Chondrocyte (in vitro differentiated cells): ENCODE measurements at regions not wholly inside any gene's neighbourhood (a gene's known extent, or its start where the extent isn't known, plus 50 kb on each side); places are given as distances from the start of the nearest gene placed in this dataset.

Source experiments
- DNase-seq: peaks from one replicate; pipeline ENCODE4 v3.0.0; 2021; ENCODE audit warnings: mixed read lengths, low spot score
- H3K27ac Mint-ChIP-seq: one replicate; pipeline ENCODE4 v1.8.0; 2021; ENCODE audit warnings: mild to moderate bottlenecking, moderate library complexity, mixed read lengths; ENCODE audit not compliant: unreplicated experiment
- H3K27me3 Mint-ChIP-seq: 2 replicates; pipeline ENCODE4 v1.8.0; 2021; ENCODE audit warnings: low read depth, mixed read lengths
- H3K36me3 Mint-ChIP-seq: 2 replicates; pipeline ENCODE4 v1.8.0; 2021; ENCODE audit warnings: low read depth, mixed read lengths
- H3K4me1 Mint-ChIP-seq: 2 replicates; pipeline ENCODE4 v1.8.0; 2021; ENCODE audit warnings: low read depth, mild to moderate bottlenecking, mixed read lengths
- H3K4me3 Mint-ChIP-seq: one replicate; pipeline ENCODE4 v1.8.0; 2021; ENCODE audit warnings: mild to moderate bottlenecking, moderate library complexity, mixed read lengths; ENCODE audit not compliant: unreplicated experiment
- H3K9me3 Mint-ChIP-seq: 2 replicates; pipeline ENCODE4 v1.8.0; 2021; ENCODE audit warnings: low read depth, mixed read lengths
- CTCF ChIP-seq: fragments of 200-600 bp; sonication (generic); IDR thresholded peaks from 2 replicates; pipeline ENCODE4 v1.5.0; 2021; ENCODE audit warnings: antibody characterized with exemption, mild to moderate bottlenecking, moderate library complexity

GRCh38 chr2:125643128-125643527, 1012.8 kb upstream of the GYPC start:
- TF ChIP-seq CTCF, result no peak
- no peak for DNase-seq
- Mint-ChIP-seq H3K4me1 (no peaks in the 10 kb centered on the region), H3K36me3 (no peaks in the 10 kb centered on the region), H3K9me3 (no peaks in the 10 kb centered on the region), H3K27ac (no peak overlapping the region), H3K27me3 (no peaks in the 10 kb centered on the region), H3K4me3 (no peak overlapping the region)

- no peaks in the 10 kb centered on the region for H3K4me1 Mint-ChIP-seq
- no peak for TF ChIP-seq CTCF
- H3K4me3 Mint-ChIP-seq, result no peak overlapping the region
- no peaks in the 10 kb centered on the region for H3K36me3 Mint-ChIP-seq
- H3K27ac Mint-ChIP-seq, result no peak overlapping the region
- no peak for DNase-seq
- no peaks in the 10 kb centered on the region for H3K9me3 Mint-ChIP-seq
- no peaks in the 10 kb centered on the region for H3K27me3 Mint-ChIP-seq
Measured at GRCh38 chr2:125643585-125643984, 1012.4 kb upstream of the GYPC start.

GRCh38 chr2:125644257-125644656, 1011.7 kb upstream of the GYPC start:
- no peaks in the 10 kb centered on the region for H3K36me3 Mint-ChIP-seq
- H3K9me3 Mint-ChIP-seq, result no peaks in the 10 kb centered on the region
- no peak for DNase-seq
- no peaks in the 10 kb centered on the region for H3K4me1 Mint-ChIP-seq
- no peak overlapping the region for H3K27ac Mint-ChIP-seq
- H3K27me3 Mint-ChIP-seq, result no peaks in the 10 kb centered on the region
- no peak overlapping the region for H3K4me3 Mint-ChIP-seq
- no peak for TF ChIP-seq CTCF

- Mint-ChIP-seq H3K27ac (no peak overlapping the region), H3K9me3 (no peaks in the 10 kb centered on the region), H3K4me3 (no peak overlapping the region), H3K27me3 (no peaks in the 10 kb centered on the region), H3K4me1 (no peaks in the 10 kb centered on the region), H3K36me3 (no peaks in the 10 kb centered on the region)
- no peak for DNase-seq
- TF ChIP-seq CTCF, result no peak
Measured at GRCh38 chr2:125652280-125652679, 1003.7 kb upstream of the GYPC start.

- Mint-ChIP-seq H3K27me3 (no peaks in the 10 kb centered on the region), H3K4me3 (no peak overlapping the region), H3K9me3 (no peaks in the 10 kb centered on the region), H3K36me3 (no peaks in the 10 kb centered on the region), H3K27ac (no peak overlapping the region), H3K4me1 (no peaks in the 10 kb centered on the region)
- DNase-seq, result no peak
- TF ChIP-seq CTCF, result no peak
Measured at GRCh38 chr2:125654226-125654625, 1001.7 kb upstream of the GYPC start.
